Gastroesophageal sphincter (tissue), 4 donors: ENCODE measurements at regions not wholly inside any gene's neighbourhood (a gene's known extent, or its start where the extent isn't known, plus 50 kb on each side); places are given as distances from the start of the nearest gene placed in this dataset.

Experiments used
- ATAC-seq: fragments of 150-250 bp; one replicate; pipeline ENCODE4 v1.9.1; 2016; ENCODE audit warnings: mild to moderate bottlenecking, moderate library complexity
- H3K27ac ChIP-seq, 4 donors: fragments of 200-600 bp; sonication (generic) in 3 of 4; 1 replicate in 3 of 4; 2 replicates in 1 of 4; pipeline ENCODE4 v1.5.1; 2016 to 2019
- H3K27me3 ChIP-seq: fragments of 200-600 bp; sonication (generic); one replicate; pipeline ENCODE4 v1.5.1; 2019
- H3K36me3 ChIP-seq, 2 donors: fragments of 200-600 bp; sonication (generic); one replicate each; pipeline ENCODE4 v1.5.1; 2019; ENCODE audit warnings: control low read depth in 1 of 2
- H3K4me1 ChIP-seq, 3 donors: fragments of 200-600 bp; sonication (generic); 1 replicate in 2 of 3; 2 replicates in 1 of 3; pipeline ENCODE4 v1.5.1; 2016 to 2019; ENCODE audit warnings: control low read depth in 2 of 3
- H3K4me3 ChIP-seq, 2 donors: fragments of 200-600 bp; sonication (generic); one replicate each; pipeline ENCODE4 v1.5.1; 2019; ENCODE audit warnings: mild to moderate bottlenecking in 1 of 2, moderate library complexity in 1 of 2
- H3K9me3 ChIP-seq, 3 donors: fragments of 200-600 bp; sonication (generic); one replicate each; pipeline ENCODE4 v1.5.1; 2017 to 2019; ENCODE audit warnings: control low read depth in 2 of 3
- CTCF ChIP-seq, 4 experiments: fragments of 200-600 bp in 2 of 4; fragments of 450-650 bp in 2 of 4; sonication (generic) in 1 of 4; IDR thresholded peaks; one replicate each; pipeline ENCODE4 v1.5.1; 2017 to 2019; ENCODE audit warnings: antibody characterized with exemption in 4 of 4, mild to moderate bottlenecking in 2 of 4, moderate library complexity in 2 of 4
- EP300 ChIP-seq: sonication (generic); formaldehyde crosslinking; IDR thresholded peaks from one replicate; pipeline ENCODE4 v1.6.1; 2017; ENCODE audit warnings: antibody characterized with exemption, mild to moderate bottlenecking
- POLR2A ChIP-seq, 2 donors: fragments of 450-650 bp; IDR thresholded peaks; one replicate each; pipeline ENCODE4 v1.6.1; 2017; ENCODE audit warnings: antibody characterized with exemption in 2 of 2, mild to moderate bottlenecking in 2 of 2, moderate library complexity in 1 of 2
- POLR2AphosphoS5 ChIP-seq: sonication (generic); formaldehyde crosslinking; IDR thresholded peaks from one replicate; pipeline ENCODE4 v1.6.1; 2017; ENCODE audit warnings: antibody characterized with exemption
- WGBS, 2 donors: methylation state at CpG; one replicate each; pipeline ENCODE4 v1.1.5; 2018; ENCODE audit warnings: low coverage in 1 of 2; 5-methylcytosine and 5-hydroxymethylcytosine counted together

DNA sequence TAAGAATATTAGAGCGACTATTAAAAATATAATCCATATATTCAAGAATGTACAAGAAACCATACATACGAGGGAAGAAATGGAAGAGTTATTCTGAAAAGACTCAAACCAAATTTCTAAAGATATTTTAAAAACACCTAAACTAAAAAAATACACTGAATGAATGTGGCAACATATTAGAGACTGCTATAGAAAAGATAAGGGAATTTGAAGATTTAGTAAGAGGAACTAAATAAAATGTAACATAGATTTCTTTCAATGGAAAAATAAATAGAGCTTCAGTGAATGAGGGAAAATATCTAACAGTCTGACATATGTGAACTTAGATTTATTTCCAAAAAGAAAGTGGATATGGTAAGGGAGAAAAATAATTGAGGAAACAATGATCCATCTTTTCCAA, 194.9 kb upstream of the STXBP5 start:
- no peak overlapping the region for H3K4me3 ChIP-seq
- WGBS, 2 donors: 81 to 93% methylated on average over 2 of the region's 2 CpGs
- no peaks in the 10 kb centered on the region for H3K36me3 ChIP-seq
- no peaks in the 10 kb centered on the region for H3K4me1 ChIP-seq
- no peaks in the 10 kb centered on the region for H3K27me3 ChIP-seq
- H3K9me3 ChIP-seq: no peaks in the 10 kb centered on the region
- TF ChIP-seq CTCF (IDR thresholded peaks at IDR 0.05): no peak
- H3K27ac ChIP-seq: no peak overlapping the region
- ATAC-seq: no peak

- H3K27me3 ChIP-seq: no peaks in the 10 kb centered on the region
These were observed 188.5 kb upstream of the STXBP5 start for GRCh38 chr6:147015674-147016073.

GRCh38 chr6:147016440-147016839, 187.8 kb upstream of the STXBP5 start:
- Histone ChIP-seq H3K4me3 (no peak overlapping the region), H3K36me3 (no peaks in the 10 kb centered on the region), H3K27ac (no peak overlapping the region), H3K9me3 (no peaks in the 10 kb centered on the region), H3K4me1 (no peaks in the 10 kb centered on the region), H3K27me3 (no peaks in the 10 kb centered on the region)
- no peak for TF ChIP-seq EP300
- TF ChIP-seq POLR2A (IDR thresholded peaks at IDR 0.05): no peak
- no peak for TF ChIP-seq CTCF (IDR thresholded peaks at IDR 0.05)
- TF ChIP-seq POLR2AphosphoS5: no peak
- no peak for ATAC-seq
- 60 to 67% methylated on average over 1 to 2 of the region's 3 CpGs for WGBS, 2 donors

More at GRCh38 chr6:147015674-147016073, 188.5 kb upstream of the STXBP5 start:
- 83 to 100% methylated on average over 3 to 4 of the region's 5 CpGs for WGBS, 2 donors
- Histone ChIP-seq H3K9me3 (no peaks in the 10 kb centered on the region), H3K4me3 (no peak overlapping the region), H3K27ac (no peak overlapping the region), H3K36me3 (no peaks in the 10 kb centered on the region), H3K4me1 (no peaks in the 10 kb centered on the region)
- no peak for TF ChIP-seq POLR2A (IDR thresholded peaks at IDR 0.05)
- TF ChIP-seq POLR2AphosphoS5: no peak
- no peak for TF ChIP-seq CTCF (IDR thresholded peaks at IDR 0.05)
- TF ChIP-seq EP300: no peak
- ATAC-seq: no peak

GRCh38 chr6:147017153-147017552, 187.1 kb upstream of the STXBP5 start:
- no peak overlapping the region for H3K4me3 ChIP-seq
- TF ChIP-seq POLR2AphosphoS5 (no peak), EP300 (no peak), CTCF (IDR thresholded peaks at IDR 0.05) (no peak), POLR2A (IDR thresholded peaks at IDR 0.05) (no peak)
- no peaks in the 10 kb centered on the region for H3K36me3 ChIP-seq
- H3K9me3 ChIP-seq: no peaks in the 10 kb centered on the region
- H3K27me3 ChIP-seq: no peaks in the 10 kb centered on the region
- no peaks in the 10 kb centered on the region for H3K4me1 ChIP-seq
- H3K27ac ChIP-seq: no peak overlapping the region
- no peak for ATAC-seq
- WGBS, 2 donors: 73 to 92% methylated on average over 4 of the region's 4 CpGs

DNA sequence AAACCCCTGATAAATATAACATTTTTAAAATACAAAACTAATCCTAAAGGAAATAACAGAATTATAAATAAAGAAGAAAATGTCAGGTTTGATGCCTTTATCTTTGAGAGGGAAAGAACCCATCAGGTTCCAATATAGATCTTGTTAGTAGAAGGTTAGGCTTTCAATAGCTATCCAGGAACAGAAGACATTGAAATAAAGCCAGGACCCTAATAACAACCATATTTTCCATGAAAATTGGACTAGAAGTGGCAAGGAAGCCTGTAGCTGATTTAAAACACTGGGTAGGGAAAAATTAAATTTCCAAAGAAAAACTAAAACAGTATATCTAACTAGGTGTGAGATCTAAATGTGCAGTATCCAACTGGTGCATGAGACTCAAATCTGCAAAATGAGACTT, 185.2 kb upstream of the STXBP5 start:
- Histone ChIP-seq H3K4me1 (no peaks in the 10 kb centered on the region), H3K27ac (no peak overlapping the region), H3K4me3 (no peak overlapping the region), H3K9me3 (no peaks in the 10 kb centered on the region), H3K27me3 (no peaks in the 10 kb centered on the region), H3K36me3 (no peaks in the 10 kb centered on the region)
- no peak for ATAC-seq
- TF ChIP-seq EP300: no peak
- TF ChIP-seq POLR2AphosphoS5: no peak
- TF ChIP-seq CTCF (IDR thresholded peaks at IDR 0.05): no peak
- no peak for TF ChIP-seq POLR2A (IDR thresholded peaks at IDR 0.05)
